GM18951 (cell line): ENCODE measurements at regions not wholly inside any gene's neighbourhood (a gene's known extent, or its start where the extent isn't known, plus 50 kb on each side); places are given as distances from the start of the nearest gene placed in this dataset.

Experiments
- POLR2A ChIP-seq: IDR thresholded peaks from 4 replicates; pipeline ENCODE4 v1.6.1; 2011; ENCODE audit warnings: mild to moderate bottlenecking; ENCODE audit not compliant: insufficient read length, insufficient read depth; ENCODE audit errors: extremely low read depth
- in situ Hi-C: fragments of 300-500 bp; cut with MboI; formaldehyde crosslinking; loops from one replicate; pipeline ENCODE4 v1.12.0; 2022; ENCODE audit warnings: low sequenced_read_pairs, mixed read lengths, inconsistent platforms; ENCODE audit not compliant: unreplicated experiment

- in situ Hi-C loops: no loop called here
- TF ChIP-seq POLR2A: no peak
These were observed 1436.4 kb downstream of the SUCLG1 start for GRCh38 chr2:83022631-83023210.

- TF ChIP-seq POLR2A: no peak
These were observed 1441.6 kb downstream of the SUCLG1 start for GRCh38 chr2:83017366-83018090.

DNA sequence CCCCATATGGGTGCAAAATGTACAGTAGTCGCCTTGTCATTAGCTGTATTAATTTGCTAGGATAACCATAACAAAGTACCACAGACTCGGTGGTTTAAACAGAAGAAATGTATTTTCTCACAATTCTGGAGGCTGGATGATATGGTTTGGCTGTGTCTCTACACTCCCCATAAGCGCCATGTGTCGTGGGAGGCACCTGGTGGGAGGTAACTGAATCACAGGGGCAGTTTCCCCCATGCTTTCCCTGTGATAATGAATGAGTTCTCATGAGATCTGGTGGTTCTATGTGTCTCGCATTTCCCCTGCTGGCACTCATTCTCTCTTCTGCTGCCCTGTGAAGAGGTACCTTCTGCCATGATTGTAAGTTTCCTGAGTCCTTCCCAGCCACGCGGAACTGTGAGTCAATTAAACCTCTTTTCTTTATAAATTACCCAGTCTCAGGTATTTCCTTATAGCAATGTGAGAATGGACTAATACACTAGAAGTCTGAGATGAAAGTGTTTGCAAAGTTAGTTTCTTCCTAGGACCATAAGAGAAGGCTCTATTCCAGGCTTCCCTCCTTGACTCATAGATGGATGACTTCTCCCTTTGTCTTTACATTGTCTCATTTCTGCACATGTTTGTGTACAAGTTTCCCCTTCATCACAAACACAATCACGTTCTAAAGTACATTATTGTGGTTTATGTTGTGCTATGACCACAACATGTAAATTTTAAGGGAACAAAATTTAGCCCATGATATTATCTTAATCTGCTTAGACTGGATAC is 1442.6 kb downstream of the SUCLG1 start:
- in situ Hi-C loops: no loop called here
- no peak for TF ChIP-seq POLR2A

More at GRCh38 chr2:83017366-83018090, 1441.6 kb downstream of the SUCLG1 start:
- in situ Hi-C loops: no loop called here

DNA sequence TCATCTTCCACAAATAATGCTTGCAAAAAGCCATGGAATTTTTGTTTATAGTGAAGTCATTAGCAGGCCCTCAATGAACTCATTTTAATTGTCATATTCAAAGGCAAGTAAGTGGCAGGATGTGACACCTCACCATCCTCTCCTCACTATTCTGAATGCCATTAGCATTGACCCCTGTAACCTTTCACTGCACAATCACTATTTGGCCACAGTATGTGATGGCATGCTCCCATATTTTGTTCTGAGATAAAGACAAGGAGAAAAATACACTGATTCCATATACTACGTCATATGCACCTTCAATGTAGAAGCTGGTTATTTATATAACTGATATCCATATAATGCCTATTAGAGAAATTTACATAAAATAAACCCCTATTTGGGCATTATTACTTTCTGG is 1443.2 kb downstream of the SUCLG1 start:
- in situ Hi-C loops: no loop called here
- no peak for TF ChIP-seq POLR2A

DNA sequence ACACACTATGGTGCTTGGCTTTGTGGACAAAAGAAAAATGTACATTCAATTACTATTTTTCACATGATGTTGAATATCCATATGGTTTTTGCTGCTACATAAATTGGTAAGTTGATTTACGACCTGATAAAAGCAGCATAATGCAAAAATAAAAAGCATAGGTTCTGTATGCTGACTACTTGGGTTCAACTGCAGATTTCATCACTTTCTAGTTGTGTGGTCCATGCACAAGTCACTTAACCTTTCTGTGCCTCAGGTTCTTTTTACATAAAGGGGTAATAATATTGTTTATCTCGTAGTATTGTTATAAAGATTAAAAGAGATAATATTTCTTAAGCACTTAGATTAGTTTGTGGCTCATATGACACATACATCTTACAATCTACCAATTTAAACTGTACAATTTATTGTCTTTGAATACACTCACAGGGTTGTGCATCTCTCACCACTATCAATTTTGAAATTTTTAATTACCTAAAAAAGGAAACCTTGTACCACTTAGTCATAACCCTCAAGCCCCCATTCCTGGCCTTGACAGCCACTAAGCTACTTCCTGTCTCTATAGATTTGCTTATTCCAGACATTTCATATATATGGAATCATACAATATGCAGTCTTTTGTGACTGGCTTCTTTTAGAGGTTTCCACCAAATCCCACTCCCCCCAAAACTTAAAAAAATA is 1443.9 kb downstream of the SUCLG1 start:
- in situ Hi-C loops: no loop called here
- no peak for TF ChIP-seq POLR2A

GRCh38 chr2:83014462-83014861 is 1444.6 kb downstream of the SUCLG1 start:
- in situ Hi-C loops: no loop called here
- TF ChIP-seq POLR2A: no peak

- no peak for TF ChIP-seq POLR2A
- in situ Hi-C loops: no loop called here
These were observed 1452.1 kb downstream of the SUCLG1 start for GRCh38 chr2:83006961-83007360.

DNA sequence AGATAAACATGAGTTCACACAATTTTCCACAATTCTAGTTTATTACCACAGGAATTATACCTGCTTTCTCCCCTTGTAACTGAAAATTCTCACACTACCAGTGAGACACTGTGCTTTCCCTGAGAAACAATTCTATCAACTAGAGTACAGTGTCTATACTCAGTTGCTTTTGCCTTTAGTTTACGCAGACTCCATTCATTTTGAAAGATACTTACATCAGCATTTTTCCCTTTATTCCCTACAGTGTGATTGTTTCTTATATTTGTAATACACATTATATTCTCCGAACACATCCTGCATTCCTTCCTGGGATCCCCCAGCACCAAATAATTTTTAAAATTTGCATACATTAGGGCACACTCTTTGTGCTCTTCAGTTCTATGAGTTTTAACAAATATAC is 1455.5 kb downstream of the SUCLG1 start:
- in situ Hi-C loops: no loop called here
- TF ChIP-seq POLR2A: no peak

DNA sequence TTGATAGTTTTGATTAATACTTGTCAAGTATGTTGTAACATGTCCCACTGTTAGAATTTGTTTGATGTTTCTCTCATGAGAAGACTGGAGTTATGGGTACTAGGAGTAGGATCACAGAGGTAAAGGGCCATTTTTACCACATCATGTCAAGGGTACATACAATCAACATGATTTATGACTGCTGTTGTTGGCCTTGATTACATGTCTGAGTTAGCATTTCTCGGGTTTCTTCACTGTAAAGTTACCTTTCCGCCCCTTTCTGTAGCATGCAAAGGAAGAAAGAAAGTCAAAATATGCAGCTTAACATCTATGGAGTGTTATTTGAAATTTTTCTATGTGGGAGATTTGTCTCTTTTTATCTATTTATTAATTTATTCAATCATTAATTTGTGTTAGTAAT is 1456.4 kb downstream of the SUCLG1 start:
- in situ Hi-C loops: no loop called here
- TF ChIP-seq POLR2A: no peak

DNA sequence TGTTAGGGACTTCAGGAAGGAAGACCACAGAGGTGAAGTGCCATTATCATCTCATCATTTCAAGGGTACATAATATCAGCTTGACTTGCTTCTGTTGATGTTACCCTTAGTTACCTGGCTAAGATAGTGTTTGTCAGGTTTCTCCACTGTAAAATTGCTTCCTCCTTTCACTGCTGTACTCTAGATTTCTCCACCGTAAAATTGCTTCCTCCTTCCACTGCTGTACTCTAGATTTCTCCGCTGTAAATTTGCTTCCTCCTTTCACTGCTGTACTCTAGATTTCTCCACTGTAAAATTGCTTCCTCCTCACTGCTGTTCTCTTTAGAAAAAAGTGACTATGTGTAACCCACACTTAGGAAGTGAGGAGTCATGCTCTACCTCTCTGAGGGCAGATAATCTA is 1460.3 kb downstream of the SUCLG1 start:
- in situ Hi-C loops: no loop called here
- no peak for TF ChIP-seq POLR2A

- in situ Hi-C loops: no loop called here
- no peak for TF ChIP-seq POLR2A
These were observed 1462.9 kb downstream of the SUCLG1 start for GRCh38 chr2:82996217-82996616.

DNA sequence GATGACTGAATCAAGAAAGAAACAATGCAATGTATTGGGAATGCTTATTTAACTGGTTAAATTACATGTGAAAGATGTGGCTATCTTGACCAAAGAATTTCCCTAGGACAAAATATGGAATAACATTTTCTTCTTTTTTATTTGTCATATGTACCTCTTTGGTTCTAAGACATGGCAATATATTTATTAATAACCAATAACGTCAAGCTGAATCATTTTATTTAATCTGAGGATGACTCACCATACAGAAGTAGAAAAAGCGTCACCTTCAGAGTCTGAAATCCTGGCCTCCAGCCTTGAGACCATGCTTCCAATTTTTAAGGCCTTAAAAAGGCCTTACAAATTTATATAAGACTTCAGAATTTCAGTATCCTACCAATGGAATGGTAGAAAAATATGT is 1464.9 kb downstream of the SUCLG1 start:
- TF ChIP-seq POLR2A: no peak
- in situ Hi-C loops: no loop called here

DNA sequence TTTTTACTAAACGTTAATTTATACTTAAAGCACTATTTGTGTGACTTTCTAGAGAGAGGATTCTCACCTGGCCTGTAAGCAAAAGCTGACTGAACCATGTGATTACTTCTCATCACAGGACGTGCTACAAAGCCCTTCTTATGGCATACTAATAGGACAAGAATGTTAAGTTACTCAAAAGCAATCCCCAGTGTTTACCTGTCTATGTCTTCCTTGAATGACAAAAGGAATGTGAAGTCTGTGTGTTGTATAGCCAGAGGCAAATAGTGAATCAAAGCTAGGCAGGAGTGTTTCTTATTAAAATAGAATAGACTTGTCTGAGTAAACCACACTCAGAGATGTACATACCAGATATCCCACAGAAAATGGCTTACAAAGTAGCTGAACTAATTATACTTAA is 1465.5 kb downstream of the SUCLG1 start:
- in situ Hi-C loops: no loop called here
- TF ChIP-seq POLR2A: no peak
